ENCODE measurements at regions not wholly inside any gene's neighbourhood (a gene's known extent, or its start where the extent isn't known, plus 50 kb on each side); places are given as distances from the start of the nearest gene placed in this dataset.

DNA sequence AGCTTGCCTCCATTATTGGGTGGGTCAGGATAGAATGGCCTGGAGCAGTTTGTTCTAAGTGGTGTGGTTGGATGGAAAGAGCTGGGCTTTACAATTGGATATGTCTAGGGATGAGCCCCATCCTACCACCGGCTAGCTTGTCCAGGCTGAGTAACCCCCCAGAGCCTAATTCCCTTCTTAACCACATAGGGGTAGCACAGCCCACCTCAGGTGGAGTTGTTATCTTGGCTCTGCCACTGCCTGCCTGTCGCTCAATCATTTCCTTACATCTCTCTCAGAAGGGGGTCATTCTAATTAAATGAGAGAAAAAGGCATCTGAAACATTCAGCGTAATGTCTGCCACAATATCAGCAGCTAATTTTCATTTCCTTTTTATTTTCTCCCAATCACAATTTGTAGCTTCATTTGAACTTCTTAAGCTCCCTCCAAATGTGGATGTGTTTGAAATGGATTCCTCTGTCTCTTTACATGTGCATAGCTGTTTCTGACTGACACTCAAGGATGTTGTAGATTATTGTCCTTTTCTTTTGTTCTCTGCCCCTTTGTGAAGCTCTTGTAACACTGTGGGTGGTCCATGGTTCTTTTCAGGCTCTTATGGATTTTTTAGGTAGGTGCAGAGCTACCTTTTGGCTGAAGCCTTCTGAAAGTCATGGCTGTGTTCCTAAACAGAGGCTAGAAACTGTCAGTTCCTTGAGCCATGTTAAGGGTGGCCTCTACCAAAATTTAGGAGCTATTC lies 383.1 kb upstream of the KLF4 start:
- no peak for DNase-seq (ENCODE audit: low spot score)

DNA sequence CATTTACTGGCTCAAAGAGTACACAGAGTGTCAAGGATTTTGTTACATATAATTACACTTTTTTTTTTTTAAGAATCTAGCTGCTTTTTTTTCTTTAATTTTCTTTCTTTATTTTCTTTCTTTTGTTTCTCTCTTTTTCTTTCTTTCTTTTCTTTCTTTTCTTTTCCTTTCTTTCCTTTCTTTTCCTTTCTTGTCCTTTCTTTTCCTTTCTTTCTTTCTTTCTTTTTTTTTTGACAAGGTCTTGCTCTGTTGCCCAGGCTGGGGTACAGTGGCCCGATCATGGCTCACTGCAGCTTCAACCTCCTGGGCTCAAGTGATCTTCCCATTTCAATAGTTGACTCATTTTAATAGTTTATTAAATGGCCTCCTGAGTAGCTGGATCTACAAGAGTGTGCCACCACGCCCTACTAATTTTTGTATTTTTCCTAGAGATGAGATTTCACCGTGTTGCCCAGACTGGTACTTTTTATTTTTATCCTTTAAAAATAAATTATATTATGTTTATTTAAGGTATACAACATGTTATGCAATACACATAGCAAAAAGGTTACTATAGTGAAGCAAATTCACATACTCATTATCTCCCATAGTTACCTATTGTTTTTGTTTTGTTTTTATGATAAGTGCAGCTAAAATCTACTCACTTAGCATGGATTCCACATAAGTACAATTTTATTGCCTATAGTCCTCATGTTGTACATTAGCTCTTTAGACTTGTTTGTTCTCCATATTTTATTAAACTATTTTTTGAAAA lies 381.5 kb upstream of the KLF4 start:
- DNase-seq (ENCODE audit: low spot score): no peak

DNA sequence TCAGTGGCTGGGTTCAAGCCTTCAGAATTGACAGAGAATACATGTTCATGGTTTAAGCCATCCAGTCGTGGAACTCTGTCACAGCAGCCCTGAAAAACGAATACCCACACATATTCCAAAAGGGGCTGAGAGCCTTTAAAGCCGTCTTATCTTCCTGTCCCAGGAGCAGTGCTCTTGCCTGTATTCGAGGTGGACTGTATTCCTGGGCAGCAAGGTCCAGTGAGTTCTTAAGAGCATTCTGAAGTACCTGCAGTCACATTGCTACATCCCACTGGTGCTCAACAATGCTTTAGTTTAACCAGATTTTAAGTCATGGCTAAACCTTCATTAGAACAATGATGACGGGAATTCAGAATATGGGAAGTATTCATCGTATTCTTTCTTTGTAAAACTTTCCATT lies 380.7 kb upstream of the KLF4 start:
- no peak for DNase-seq (ENCODE audit: low spot score)

DNA sequence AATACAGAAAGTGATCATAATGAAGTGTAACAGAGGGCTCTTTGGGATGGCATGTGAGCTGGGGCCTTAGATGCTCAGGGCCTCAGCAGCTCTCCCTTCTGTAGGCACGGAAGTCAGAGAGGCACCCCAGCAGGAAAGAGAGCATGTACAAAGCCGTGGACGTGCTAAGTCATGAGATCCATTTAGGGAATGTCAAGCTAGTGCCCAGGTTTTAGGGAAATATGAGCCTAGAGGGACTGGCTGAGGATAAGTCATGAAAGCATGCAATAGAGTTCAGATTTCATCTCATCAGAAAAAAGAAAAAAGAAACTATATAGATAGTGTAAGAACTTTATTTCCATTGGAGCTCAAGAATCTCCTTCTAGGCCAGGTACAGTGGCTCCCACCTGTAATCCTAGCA lies 379.5 kb upstream of the KLF4 start:
- DNase-seq (ENCODE audit: low spot score): no peak

DNA sequence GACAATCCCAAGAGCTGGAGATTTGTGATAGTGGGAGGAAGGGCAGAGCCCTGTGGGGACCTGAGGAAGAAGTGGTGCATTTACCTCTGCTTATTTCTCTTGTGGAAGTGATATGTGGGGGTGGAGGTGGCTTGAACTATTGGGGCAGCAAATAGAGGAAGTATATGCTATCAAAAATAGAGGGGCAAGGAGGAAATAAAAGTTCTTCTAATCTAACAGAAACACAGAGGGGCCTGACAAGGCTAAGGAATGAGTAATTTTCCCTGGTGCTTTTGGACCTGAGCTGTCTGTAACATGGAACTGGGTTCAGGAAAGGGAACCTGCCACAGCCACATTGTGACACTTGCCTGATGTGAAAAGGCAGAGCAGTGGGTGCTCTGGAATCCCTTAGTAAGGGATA lies 378.6 kb upstream of the KLF4 start:
- no peak for DNase-seq (ENCODE audit: low spot score)

DNA sequence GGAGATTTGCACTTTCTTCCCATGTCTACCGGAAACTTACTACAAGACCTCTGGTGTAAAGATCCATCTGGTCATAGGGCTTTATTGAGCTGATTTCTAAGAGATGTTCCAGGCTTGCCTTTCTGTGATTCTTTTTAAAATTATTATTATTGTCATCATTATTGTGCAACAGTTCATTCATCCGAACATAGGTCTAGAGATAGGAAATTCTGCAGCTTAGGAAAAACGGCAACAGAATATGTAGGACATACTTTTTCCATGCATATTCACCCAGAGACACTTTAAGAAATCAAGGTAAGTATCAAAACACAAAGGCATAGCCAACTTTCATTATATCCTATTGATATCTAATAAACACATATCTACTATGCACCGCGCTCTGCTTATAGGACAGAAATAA lies 378.2 kb upstream of the KLF4 start:
- no peak for DNase-seq (ENCODE audit: low spot score)

DNA sequence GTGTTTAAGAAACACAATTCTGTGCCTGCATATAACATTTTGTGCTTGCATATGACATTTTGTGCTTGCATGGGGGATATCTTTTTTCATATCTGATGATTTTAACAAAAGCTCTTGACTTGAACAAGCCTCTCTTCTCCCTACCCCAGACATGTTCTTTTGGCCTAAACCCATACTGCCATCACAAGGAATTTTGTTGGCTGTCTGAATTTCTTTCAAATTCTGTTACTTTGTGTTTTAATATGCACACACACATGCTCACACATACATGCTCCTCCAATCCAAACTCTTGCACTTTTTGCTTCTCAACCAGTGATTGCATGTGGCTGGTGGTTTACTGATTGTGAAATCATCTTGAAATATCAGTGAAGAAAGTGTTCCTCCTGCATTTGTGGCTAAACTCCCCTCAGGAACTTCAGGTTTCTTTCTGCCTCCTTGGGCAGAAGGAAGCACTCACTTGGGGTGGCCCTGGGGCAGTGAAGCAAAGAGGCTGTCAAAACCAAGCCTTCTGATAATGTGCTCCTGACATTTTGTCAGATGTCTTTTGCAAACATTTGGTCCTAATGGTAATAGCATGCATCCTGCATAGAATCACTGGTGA lies 377.2 kb upstream of the KLF4 start:
- DNase-seq (ENCODE audit: low spot score): peak; percentile 38

DNA sequence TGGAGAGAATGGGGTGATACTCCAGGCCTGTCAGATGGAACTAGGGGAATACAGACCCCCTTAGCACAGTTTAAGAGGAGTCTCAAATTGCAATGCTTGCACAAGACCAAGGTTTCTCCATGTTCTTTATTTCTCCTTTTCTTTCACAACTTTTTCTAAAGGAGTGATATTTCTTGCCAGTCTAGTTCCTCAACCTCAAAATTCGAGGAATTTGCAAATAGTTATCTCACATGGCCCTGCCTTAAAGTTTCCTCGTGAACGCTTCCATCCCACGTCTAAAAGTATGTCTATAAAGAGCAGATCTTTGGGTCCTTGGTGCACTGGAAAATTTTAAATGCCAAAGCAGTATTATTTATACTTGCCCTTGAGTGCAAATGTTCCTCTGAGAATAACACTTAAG lies 373.8 kb upstream of the KLF4 start:
- no peak for DNase-seq (ENCODE audit: low spot score)

DNA sequence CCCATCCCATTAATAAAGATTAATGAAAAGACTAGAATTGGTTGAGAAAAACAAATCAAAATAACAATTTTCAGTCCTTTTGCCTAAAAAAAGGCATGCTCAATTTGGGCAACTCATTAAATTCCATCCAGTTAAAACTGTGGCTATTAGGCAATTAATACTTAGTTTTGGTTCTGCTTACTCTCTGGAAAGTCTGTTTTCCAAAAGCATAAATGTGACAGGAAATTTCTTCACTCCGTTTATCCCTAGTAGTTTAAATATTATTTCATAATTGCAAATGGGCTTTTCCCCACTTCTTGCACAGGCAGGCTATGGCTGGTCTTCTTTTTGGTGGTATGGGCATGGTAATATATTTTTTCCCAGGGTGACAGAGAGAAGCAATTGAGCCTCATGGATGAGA lies 373.3 kb upstream of the KLF4 start:
- DNase-seq (ENCODE audit: low spot score): no peak

DNA sequence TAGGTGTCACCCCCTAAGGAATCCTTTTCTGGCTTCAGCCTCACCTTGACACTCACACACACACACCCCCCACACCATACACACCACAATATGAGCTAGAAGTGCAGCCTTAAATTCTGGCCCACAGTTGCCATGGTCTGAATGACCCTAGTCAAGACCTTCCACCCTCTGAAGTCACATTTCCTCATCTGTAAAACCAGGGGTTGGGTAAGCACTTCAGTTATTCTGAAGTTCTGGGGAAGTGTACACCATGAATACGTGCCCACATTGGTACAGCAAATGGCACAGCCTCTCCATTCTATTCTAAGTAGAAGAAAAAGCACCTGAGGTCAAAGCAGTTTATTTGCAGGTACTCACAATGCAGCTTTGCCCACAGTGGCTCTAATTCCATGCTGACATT lies 372.8 kb upstream of the KLF4 start:
- no peak for DNase-seq (ENCODE audit: low spot score)

DNA sequence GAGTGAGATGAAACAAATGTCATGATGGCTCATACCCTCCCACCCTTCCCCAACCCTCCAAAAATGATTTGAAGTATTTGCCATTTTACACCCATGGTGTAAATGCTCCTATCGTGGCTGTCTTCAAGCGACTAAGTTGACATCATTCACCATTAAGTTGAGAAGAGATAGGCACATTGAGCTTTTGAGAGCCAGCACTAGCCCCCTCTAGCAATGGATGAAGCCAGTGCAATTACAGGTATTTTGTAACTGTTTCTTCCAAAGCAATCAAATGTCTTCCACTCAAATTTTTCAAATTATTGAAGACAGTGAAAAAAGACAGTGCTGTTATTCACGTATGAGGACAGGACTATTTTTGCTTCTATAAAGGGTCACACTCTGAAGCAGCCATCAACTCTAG lies 371.5 kb upstream of the KLF4 start:
- no peak for DNase-seq (ENCODE audit: low spot score)

DNA sequence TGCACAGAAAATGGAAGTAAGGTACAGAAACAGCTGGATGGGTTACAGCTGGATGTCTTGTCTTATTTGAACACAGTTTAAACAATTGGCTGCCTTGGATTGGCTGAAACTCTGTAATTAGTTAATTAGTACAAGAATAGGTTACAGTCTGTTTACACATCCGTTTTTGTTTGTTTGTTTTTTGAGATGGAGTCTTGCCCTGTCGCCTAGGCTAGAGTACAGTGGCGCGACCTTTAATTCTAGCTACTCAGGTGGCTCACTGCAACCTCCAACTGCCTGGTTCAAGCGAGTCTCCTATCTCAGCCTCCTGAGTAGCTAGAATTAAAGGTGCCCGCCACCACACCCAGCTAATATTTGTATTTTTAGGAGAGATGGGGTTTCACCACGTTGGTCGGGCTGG lies 368.7 kb upstream of the KLF4 start:
- no peak for DNase-seq (ENCODE audit: low spot score)

DNA sequence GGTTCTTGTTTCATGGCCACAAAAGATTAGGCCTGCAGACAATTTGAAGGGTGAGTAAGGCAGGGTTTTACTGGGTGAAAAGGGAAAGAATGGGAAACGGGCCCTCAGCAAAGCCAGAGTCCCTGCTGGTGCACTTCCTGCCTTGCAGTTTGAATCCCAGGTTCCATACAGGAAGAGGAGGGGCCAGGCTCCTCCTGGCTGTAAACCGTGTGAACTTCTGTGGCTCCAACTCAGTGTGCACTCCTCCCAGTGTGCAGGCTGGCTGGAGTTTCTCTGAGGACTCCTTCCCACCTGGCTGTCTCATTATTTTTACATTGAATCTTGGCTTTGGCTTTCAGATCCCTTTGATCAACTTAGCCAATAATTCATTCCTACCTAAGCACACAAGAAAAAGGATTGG lies 367.1 kb upstream of the KLF4 start:
- DNase-seq (ENCODE audit: low spot score): no peak

DNA sequence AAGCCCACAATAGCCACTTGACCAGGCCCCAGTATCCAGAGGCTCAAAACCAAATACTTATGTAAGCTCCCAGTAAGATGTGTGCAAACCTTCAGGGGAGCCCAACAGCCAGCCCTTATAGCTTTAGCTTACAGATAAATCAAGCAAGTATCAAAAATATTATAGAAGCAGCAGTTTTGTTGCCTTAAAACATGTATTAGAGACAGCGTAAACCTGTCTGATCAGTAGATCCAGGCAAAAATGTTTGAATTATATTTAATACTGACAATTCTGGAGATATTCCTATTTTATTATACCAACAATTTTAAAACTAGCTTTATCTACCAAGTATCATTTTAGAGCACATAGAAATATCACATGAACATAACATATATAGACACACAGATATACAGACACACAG lies 365.6 kb upstream of the KLF4 start:
- DNase-seq (ENCODE audit: low spot score): no peak

DNA sequence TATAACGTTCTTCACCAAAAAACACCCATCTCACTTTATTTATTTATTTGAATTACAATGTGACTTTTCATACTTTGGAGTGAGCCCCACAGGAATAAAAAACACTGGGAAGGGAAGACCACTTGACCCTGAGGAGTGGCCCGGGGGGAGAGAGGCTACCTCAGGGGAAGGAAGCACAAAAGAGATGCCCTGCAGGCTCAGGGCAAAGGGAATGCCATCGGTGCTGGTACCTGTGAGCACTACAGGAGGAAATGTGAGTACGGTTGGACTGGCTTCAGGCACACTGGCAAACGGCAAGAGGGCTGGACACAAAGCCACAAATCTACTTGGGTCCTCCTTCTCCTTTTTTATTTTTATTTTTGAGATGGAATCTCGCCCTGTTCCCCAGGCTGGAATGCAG lies 363.9 kb upstream of the KLF4 start:
- DNase-seq (ENCODE audit: low spot score): no peak

DNA sequence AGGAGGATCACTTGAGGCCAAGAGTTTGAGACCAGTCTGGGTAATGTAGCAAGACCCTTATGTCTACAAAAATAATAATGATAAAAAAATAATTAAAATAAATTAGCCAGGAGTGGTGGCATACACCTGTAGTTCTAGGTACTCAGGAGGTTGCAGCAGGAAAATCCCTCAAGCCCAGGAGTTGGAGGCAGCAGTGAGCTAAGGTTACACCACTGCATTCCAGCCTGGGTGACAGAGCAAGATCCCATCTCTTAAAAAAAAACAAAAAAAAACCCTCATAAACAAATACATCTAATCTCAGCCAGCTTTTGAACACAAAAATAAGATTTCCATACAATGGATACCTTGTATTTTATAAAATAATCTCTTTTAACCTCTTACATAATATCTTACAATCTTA lies 363.3 kb upstream of the KLF4 start:
- DNase-seq (ENCODE audit: low spot score): no peak

DNA sequence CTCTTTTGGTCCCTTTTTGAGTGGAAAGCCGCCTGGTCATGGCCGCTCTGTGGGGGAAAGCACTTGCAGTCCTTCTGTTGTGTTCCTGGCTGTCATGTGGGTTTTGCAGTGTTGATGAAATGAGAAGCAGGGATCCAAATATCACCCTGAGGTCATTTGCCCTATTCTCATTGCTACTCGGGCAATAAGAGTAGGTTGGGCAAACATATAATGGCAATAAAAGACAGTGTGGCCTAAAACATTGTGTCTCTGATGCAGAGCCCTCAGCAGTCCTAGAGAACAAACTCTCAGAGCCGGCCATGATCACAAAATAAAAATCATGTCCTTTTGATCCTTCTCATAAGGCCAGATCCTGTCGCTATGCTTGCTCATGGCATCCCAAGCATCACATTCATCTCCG lies 361.1 kb upstream of the KLF4 start:
- DNase-seq (ENCODE audit: low spot score): no peak

DNA sequence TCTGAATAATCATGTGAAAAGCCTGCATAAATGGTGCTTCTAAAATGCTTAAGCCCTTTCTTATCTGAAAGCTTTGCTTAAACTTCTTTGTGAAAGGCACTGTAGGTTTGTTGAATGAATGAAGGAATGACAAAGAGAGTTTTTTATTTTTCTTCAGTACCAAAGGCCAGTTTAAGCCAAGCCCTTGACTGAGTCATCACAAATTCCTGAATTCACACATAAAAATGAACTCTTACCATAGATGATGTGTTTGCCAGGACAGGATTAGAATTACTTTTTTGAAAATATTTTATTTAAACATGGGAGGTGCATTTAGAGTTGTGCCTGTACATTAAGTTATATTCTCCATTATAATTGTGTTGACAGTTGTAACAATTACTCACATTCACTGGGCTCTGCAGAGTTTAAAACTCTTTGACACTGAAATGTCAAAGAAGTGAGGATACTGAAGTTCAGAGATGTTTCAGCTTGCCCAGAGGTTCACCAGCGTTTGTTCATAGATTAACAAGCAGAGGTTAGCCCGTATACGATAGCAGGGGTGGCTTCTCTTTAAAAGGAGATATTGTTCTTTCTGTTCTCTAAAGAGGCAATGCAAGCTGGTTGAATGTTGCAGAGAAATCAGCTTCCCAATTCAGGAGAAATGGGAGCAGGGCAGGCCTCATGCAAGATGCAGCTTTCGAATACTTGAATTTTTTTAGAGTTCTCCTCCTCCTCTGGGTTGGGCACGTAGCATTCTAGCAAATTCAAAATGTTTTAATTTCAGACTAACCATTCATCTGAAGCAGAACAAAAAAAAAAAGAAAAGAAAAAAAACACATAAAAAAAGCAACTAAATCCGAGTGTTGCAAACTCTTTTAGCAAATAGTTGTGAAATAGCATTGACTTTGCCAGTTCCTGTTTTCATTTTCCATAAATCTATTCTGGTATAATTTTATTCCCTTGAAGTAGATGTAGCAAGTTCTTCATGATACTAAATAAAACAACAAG lies 358.7 kb upstream of the KLF4 start:
- DNase-seq (ENCODE audit: low spot score): peak; percentile 6

DNA sequence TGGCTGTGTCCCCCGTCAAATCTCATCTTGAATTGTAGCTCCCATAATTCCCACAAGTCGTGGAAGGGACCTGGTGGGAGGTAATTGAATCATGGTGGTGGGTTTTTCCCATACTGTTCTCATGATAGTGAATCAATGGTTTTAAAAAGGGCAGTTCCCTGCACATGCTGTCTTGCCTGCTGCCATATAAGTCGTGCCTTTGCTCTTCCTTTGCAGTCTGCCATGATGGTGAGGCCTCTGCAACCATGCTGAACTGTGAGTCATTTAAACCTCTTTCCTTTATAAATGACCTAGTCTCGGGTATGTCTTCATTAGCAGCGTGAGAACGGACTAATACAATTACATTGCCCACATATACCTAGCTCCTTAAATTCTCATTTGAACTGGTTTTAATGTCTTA lies 353.0 kb upstream of the KLF4 start:
- DNase-seq (ENCODE audit: low spot score): no peak

DNA sequence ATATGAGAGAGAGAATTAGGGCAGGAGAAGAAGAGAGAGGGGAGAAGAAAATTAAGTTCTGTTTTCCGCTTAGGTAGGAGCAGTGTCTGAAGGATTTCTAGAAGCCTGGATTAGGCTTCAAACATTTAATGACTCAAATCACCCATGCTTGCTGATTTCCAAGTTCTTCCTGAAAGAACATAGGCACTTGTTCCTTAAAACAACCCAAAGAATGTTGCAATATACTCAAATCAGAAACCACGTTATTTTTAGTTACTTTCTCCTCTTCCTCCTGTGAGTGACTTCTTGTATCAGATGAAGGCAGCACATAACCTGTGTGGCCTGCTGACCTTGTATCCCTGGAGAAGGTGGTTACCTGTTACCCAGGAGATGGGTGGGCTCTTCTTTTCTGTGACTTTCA lies 351.5 kb upstream of the KLF4 start:
- no peak for DNase-seq (ENCODE audit: low spot score)

DNA sequence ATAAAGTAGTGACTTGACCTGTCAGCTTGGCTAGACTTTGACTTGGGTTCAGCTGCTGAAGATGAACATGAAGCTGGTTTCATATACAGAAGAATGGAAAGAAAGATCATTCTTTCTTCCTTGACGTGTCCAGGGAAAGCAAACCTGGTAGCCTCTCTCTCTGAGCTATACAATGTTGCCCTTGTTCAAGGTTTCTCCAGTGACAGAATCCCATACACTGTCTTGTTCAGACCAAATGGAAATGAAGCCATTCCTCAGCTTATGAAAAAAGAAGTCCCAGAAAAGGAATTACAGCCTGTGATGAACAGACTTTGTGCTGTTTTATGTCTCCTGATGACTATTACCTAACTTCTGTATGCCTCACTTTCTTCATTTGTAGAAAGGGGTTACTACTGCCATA lies 349.8 kb upstream of the KLF4 start:
- DNase-seq (ENCODE audit: low spot score): no peak

DNA sequence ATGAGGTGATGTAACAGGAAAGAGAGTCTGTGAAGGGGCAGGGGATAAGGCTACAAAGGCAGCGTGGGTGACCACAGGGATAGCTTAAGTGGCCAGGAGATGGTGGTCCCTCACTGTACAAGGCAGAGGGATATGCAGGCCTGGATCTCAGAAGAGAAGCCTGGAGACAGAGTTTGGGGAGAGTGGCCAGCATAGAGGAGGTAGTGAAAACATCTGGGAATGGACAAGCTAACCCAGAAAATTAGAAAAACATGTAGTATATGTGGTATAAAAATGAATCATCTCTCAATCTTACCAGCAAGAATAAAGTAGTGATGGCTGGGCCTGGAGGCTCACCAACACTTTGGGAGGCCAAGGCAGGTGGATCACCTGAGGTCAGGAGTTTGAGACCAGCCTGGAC lies 349.2 kb upstream of the KLF4 start:
- no peak for DNase-seq (ENCODE audit: low spot score)
